ENCODE measurements at regions not wholly inside any gene's neighbourhood (a gene's known extent, or its start where the extent isn't known, plus 50 kb on each side); places are given as distances from the start of the nearest gene placed in this dataset.
A peak's percentile ranks its signal among the peaks of the same experiment; 100 is the strongest.
"Not testable (repeated sequence)": the region's sequence is repeated elsewhere in the genome, so short reads cannot be mapped to it uniquely, and the experiment has no call there.

DNA sequence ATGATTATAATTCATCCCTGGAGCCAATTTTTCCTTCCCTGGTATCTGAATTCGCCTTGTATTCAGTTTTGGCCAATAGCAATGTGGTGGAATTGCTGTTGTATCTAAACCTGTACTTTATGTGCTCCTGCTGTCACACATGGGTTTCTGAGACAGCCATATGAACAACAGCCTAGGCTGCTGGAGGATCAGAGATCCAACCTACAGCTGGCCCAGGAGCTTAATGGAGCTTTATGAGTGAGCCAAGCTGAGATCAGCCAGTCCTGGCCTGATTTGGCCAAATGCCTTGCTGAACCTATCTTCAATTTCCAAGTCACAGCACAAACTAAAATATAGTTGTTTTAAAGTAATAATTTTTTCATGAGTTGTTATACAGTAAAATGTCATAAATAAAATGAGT lies 1071.5 kb downstream of the PCDH7 start:
- H4K20me1 ChIP-seq (ENCODE audit: insufficient read depth, poor library complexity, severe bottlenecking), result no peaks in the 10 kb centered on the region
- H3K9me3 ChIP-seq (ENCODE audit: low read depth), result no peaks in the 10 kb centered on the region
- no peaks in the 10 kb centered on the region for H3K4me1 ChIP-seq (ENCODE audit: insufficient read depth)
- no peaks in the 10 kb centered on the region for H3K9me2 ChIP-seq (replicated peaks; ENCODE audit: insufficient read depth)
- TF ChIP-seq CTCF (IDR thresholded peaks at IDR 0.05; ENCODE audit: poor library complexity) (no peak), EZH2phosphoT487 (IDR thresholded peaks at IDR 0.05; ENCODE audit: low read depth, severe bottlenecking, unreplicated experiment) (no peak), EZH2 (IDR thresholded peaks at IDR 0.05; ENCODE audit: borderline replicate concordance) (no peak)
- H3K4me3 ChIP-seq, result no peak overlapping the region
- no peak overlapping the region for H3K27ac ChIP-seq
- no peak overlapping the region for H2AFZ ChIP-seq
- no peak for DNase-seq (ENCODE audit: low spot score)
- H3K36me3 ChIP-seq (replicated peaks; ENCODE audit: insufficient read depth, low read depth), result no peaks in the 10 kb centered on the region
- no peaks in the 10 kb centered on the region for H3K27me3 ChIP-seq
- H3K79me2 ChIP-seq, result no peaks in the 10 kb centered on the region
- WGBS (ENCODE audit: low lambda C conversion rate, missing lambda C conversion rate), result 90% methylated on average over 1 of the region's 1 CpG
- no peak overlapping the region for H3K4me2 ChIP-seq

GRCh38 chr4:31793907-31794306 lies 1073.7 kb downstream of the PCDH7 start:
- Histone ChIP-seq H2AFZ (no peak overlapping the region), H3K4me3 (no peak overlapping the region), H3K36me3 (replicated peaks; ENCODE audit: insufficient read depth, low read depth) (no peaks in the 10 kb centered on the region), H3K27me3 (no peaks in the 10 kb centered on the region), H3K4me1 (ENCODE audit: insufficient read depth) (no peaks in the 10 kb centered on the region), H3K27ac (no peak overlapping the region), H3K9me2 (replicated peaks; ENCODE audit: insufficient read depth) (no peaks in the 10 kb centered on the region), H3K4me2 (no peak overlapping the region), H3K9me3 (ENCODE audit: low read depth) (no peaks in the 10 kb centered on the region), H3K79me2 (no peaks in the 10 kb centered on the region), H4K20me1 (ENCODE audit: insufficient read depth, poor library complexity, severe bottlenecking) (no peaks in the 10 kb centered on the region)
- WGBS (ENCODE audit: low lambda C conversion rate, missing lambda C conversion rate), result 50% methylated on average over 4 of the region's 4 CpGs
- no peak for DNase-seq (ENCODE audit: low spot score)
- TF ChIP-seq EZH2 (IDR thresholded peaks at IDR 0.05; ENCODE audit: borderline replicate concordance) (no peak), EZH2phosphoT487 (IDR thresholded peaks at IDR 0.05; ENCODE audit: low read depth, severe bottlenecking, unreplicated experiment) (no peak), CTCF (IDR thresholded peaks at IDR 0.05; ENCODE audit: poor library complexity) (peak; percentile 31)

DNA sequence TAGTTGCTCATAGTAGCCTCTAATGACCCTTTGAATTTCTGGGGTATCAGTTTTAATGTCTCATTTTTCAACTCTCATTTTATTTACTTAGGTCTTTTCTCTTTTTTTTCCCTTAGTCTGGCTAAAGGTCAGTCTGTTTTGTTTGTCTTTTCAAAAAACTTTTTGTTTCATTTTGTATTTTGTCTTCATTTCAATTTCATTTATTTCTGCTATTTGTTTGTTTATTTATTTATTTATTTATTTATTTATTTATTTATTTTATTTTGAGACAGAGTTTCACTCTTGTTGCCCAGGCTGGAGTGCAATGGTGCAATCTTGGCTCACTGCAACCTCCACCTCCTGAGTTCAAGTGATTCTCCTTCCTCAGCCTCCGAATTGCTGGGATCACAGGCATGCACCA lies 1076.9 kb downstream of the PCDH7 start:
- H3K27ac ChIP-seq; H2AFZ ChIP-seq; DNase-seq (ENCODE audit: low spot score); H4K20me1 ChIP-seq (ENCODE audit: insufficient read depth, poor library complexity, severe bottlenecking); H3K9me3 ChIP-seq (ENCODE audit: low read depth); H3K36me3 ChIP-seq (replicated peaks; ENCODE audit: insufficient read depth, low read depth); H3K4me1 ChIP-seq (ENCODE audit: insufficient read depth); H3K9me2 ChIP-seq (replicated peaks; ENCODE audit: insufficient read depth); H3K79me2 ChIP-seq; H3K4me3 ChIP-seq; H3K4me2 ChIP-seq; H3K27me3 ChIP-seq: not testable (repeated sequence)
- WGBS (ENCODE audit: low lambda C conversion rate, missing lambda C conversion rate), result 100% methylated on average over 1 of the region's 1 CpG

- 45% methylated on average over 3 of the region's 3 CpGs for WGBS (ENCODE audit: low lambda C conversion rate, missing lambda C conversion rate)
- no peak overlapping the region for H3K27ac ChIP-seq
- H2AFZ ChIP-seq, result no peak overlapping the region
These were observed 1083.5 kb downstream of the PCDH7 start for GRCh38 chr4:31803526-31804195.

More at GRCh38 chr4:31803526-31804195, 1083.5 kb downstream of the PCDH7 start:
- H3K9me3 ChIP-seq (ENCODE audit: low read depth), result no peaks in the 10 kb centered on the region
- H4K20me1 ChIP-seq (ENCODE audit: insufficient read depth, poor library complexity, severe bottlenecking), result no peaks in the 10 kb centered on the region
- H3K4me3 ChIP-seq, result no peak overlapping the region
- no peaks in the 10 kb centered on the region for H3K4me1 ChIP-seq (ENCODE audit: insufficient read depth)
- H3K27me3 ChIP-seq, result no peaks in the 10 kb centered on the region
- no peaks in the 10 kb centered on the region for H3K9me2 ChIP-seq (replicated peaks; ENCODE audit: insufficient read depth)
- no peaks in the 10 kb centered on the region for H3K79me2 ChIP-seq
- no peak for TF ChIP-seq EZH2phosphoT487 (IDR thresholded peaks at IDR 0.05; ENCODE audit: low read depth, severe bottlenecking, unreplicated experiment)
- TF ChIP-seq EZH2 (IDR thresholded peaks at IDR 0.05; ENCODE audit: borderline replicate concordance), result no peak
- no peak for TF ChIP-seq CTCF (IDR thresholded peaks at IDR 0.05; ENCODE audit: poor library complexity)
- no peak for DNase-seq (ENCODE audit: low spot score)
- H3K4me2 ChIP-seq, result no peak overlapping the region
- no peaks in the 10 kb centered on the region for H3K36me3 ChIP-seq (replicated peaks; ENCODE audit: insufficient read depth, low read depth)
